HG03280 (cell line): ENCODE measurements at regions not wholly inside any gene's neighbourhood (a gene's known extent, or its start where the extent isn't known, plus 50 kb on each side); places are given as distances from the start of the nearest gene placed in this dataset.

ENCODE experiments used
- ATAC-seq: cut with Tn5 transposase; IDR thresholded peaks from one replicate; pipeline ENCODE4 v1.9.1; 2021; ENCODE audit warnings: mild to moderate bottlenecking, moderate library complexity; ENCODE audit not compliant: unreplicated experiment

DNA sequence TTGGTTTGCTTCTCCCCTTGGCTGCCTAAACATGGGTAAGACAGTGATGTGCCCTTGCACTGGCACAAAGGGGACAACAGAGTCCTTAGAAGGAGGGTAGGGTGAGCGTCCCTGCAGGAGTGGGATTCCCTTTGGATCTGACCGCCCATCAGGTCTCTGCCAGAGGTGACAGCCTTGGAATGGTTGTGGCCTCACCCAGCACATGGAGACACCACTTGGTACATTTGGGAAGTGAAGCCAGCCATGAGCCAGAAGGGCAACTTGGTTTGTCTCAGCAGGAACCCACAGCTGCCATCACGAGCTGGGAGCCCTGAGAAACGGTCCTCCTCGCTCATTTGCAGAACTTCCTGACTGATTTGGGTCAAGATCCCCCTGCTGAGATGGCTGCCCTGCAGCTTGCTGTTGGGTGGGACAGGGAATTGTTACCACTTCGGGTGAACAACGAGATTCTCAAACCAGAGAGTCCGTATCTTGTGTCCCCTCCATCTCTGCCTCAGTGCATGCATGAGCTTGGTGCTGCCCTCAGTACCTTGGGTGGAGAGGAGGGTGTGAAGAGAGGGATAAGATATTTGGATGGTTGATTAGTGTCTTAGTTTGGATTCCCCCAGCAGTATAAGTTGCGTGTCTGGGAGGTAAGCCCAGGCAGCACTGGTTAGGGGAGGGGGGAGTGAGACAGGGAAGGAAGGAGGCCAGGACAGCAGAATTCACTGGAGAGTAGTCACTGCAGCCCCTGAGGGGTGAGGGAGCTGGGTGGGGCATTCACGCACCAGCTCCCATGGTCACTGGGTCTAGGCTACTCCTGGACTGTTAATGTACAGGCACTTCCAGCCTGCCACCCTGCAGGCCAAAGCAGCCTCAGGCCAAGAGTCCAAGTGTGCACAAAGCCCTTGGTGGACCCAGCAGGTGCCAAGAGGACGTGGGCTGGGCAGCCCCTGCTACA is 168.8 kb upstream of the TOPAZ1 start:
- ATAC-seq: no peak

GRCh38 chr3:44074181-44074580 is 167.5 kb upstream of the TOPAZ1 start:
- ATAC-seq: no peak

DNA sequence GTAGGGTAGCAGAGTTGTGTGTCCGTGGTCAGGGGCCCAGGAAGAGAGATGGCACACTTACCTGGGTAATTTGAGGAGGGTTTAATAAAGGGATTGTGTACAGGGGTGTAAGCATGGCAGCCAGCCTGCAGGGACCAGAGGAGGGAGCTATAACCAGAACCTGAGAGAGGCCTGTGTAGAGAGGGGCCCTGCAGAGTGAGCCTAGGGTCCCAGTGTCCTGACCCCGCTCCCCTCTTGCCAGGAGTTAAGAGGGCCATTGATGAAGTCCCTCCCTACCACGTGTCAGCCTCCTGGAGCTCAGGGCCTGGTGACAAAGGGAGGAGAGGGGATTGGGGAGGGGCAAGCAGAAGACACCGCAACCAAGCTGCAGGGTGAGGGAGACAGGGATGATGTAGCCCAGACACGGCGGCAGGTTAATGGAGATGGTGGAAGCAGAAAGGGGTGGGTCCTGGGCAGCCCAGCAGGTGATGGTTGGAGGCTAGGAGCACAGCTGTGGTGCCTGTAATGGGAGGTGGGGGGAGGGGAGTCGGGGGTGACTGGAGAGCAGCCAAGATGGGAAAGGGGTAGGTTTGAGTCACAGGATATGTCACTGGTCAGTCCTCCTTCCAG is 165.4 kb upstream of the TOPAZ1 start:
- no peak for ATAC-seq

DNA sequence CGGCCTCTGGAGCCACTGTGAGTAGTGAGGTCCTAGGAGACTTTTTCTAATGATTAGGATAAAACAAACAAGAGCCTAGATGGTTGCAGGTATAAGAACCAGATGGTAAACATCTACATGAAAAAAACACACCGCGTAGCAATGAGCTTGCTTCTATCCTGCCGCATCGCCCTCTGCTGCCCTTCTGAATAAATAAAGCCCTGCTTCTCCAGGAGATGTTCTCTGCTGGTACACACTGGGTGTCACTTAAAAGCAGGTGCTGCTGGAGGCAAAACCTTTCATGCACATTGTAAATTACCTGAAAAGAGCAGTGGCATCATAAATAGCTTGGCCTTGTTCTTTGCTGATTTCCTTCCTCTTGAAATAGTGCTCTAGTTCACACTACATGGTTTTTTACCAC is 164.4 kb upstream of the TOPAZ1 start:
- ATAC-seq: no peak

GRCh38 chr3:44078863-44079262 is 162.8 kb upstream of the TOPAZ1 start:
- ATAC-seq: no peak

DNA sequence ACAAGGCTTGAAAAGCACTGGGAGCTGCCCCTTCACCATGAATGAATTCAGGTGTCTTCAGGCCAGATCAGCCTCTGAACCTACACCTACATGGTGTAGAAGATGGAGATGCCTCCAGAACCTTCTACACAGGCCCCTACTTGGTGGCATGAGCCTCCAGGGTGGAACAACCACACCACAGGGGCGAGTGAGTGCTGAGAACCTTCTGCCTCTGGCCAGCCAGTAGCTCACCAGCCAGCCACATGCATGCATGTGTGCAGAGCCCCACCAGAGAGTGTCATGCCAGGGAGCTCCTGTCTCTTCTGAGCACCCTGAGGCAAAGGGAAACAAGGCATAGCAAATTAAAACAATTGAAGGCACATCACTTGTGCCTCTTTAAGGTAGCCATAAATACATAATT is 161.8 kb upstream of the TOPAZ1 start:
- no peak for ATAC-seq

DNA sequence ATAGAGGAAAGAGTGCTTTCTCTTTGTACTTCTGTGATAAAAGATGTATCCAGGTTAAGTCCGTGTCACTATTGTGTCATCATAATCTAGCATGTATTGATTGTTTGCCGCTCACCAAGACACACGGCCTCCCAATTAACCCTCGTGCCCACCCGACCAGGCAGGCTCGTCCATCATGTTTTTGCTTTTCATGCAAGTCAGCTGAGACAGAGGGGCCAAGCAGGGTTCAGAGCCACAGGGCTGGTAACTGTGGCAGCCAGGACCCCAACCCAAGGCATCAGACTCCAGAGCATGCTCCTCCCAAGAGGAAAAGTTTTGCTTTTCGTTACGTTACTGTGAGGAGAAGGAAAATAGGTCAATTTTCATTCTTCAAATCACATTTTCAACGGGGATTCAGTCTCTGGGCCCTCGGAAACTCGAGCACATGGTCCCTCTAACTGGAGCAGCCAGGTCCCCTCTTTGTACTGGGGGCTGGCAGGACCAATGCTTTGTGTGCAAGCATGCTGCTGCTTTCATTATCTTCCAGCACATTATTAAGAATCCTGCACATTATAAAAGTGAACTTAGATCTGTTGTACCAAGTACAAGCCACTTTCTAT is 161.1 kb upstream of the TOPAZ1 start:
- no peak for ATAC-seq

DNA sequence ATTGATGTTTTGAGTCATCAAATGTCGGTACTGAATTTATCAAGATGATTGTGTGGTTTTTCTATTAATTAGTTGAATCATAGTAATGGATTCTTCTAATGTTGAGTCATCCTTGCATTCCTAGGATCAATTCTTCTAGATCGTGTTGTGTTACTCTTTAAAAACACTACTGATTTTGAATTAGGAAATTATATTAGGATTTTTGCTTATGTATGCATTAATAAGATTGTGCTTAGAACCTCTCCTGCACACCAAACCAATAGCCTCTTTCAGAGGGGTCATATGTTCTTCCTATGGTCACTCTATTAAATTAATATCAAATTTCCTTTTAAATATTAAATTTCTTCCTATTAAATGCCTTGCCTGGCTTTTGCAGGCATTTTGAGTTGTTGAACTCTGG is 151.7 kb upstream of the TOPAZ1 start:
- no peak for ATAC-seq

DNA sequence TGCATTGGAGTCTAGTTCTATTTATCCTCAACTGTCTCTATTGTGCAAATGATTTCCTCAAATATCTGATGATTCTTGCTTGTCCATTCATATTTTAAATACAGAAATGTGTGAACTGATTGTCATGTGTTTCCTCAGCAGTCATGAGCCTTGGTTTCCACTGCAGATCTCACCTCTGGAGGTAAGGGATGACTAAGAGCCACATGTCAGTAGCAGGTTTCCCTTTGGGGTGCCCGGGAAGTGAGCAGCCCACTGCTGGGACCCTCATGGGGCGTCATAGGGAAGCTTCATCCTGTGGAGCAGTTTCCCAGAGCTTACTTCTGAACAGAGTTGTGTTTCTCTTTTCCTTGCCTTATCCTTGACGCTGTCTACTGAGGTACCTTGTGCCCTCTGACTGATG is 149.2 kb upstream of the TOPAZ1 start:
- ATAC-seq: no peak

GRCh38 chr3:44093531-44093930 is 148.2 kb upstream of the TOPAZ1 start:
- ATAC-seq: no peak

DNA sequence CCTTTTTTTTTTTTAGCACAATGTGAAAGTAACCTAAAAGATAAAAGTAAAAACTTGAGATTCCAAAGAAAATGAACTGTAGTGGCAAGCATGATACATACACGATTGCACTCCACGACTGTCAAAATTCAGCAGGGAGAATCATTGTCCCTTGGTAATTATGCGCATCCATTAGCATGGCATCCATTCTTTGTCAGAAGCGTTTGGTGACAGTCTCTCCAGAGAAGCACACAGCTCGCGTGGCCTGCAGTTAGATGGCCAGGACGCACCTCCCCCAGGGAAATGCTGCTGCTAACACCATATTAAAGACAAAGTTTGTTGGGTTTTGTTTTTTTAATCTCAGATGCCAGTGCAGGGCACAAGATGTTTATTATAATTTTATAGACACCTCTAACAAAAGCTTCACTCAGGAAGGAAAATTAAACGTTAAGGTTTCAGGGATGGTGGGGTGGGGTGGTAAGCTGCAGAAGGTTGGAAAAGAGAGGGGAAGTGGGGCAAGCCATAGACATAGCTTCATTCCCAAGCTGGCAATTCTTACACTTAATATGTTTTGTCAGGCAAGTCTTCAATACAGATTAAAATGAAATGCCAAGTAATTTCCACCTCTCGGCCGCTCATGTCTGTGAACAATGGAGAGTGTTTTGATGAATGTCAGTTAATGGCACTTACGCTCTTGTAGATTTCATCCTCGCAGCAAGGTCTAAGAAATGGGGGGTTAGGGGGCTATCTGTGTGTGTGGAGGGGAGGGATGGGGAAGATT is 142.8 kb upstream of the TOPAZ1 start:
- no peak for ATAC-seq

- no peak for ATAC-seq
These were observed 142.0 kb upstream of the TOPAZ1 start for GRCh38 chr3:44099566-44100297.

GRCh38 chr3:44100298-44100695 is 141.4 kb upstream of the TOPAZ1 start:
- ATAC-seq: no peak

DNA sequence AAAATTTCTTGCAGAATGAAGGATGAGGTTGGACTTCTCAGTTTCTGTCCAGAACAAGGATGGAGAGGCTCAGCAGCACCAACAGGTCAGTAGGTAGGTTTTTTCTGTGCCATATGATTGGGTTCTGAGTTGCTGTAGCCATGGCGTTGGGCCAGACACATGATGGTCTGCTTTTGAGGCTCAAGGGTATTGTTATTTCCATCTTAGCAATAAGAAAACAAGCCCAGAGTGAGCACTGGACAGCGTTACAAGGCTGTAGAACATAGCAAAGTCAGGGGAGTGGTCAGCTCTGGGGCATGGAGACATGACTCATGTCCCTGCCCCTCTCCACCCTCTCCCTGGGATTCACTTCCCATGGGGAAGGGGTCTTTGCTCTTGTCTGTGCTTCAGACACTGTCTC is 137.6 kb upstream of the TOPAZ1 start:
- ATAC-seq: no peak

DNA sequence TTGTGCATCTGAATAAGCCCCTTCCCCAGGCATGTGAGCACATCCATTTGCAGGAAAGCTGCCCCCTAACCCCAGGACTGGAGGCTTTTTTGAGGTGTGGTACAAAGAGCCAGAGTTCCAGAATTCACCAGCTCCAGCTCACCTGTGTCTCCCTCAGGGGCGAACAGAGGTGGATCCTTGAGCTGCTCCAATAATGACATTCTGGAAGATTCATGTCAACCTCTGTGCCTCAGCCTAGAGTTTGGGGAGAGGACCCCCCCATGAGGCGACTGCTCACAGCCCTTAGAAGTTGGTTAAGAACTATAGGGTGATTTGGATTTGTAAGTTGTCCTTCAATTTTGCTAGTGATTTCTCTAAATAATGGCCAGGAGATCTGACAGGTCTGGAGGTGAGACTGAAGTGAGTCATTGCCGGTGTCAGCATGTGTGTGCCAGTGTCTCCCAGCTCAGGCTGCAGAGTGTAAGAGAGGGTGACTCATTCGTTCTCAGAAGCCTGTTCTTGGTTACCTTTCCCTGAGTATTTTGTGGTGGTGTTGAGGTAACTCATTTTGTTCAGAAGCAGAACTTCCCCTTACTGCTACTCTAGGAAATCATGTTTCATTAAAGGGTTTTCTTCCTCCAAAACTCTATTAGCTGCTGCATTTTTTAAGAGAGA is 136.9 kb upstream of the TOPAZ1 start:
- peak; percentile 79 for ATAC-seq

DNA sequence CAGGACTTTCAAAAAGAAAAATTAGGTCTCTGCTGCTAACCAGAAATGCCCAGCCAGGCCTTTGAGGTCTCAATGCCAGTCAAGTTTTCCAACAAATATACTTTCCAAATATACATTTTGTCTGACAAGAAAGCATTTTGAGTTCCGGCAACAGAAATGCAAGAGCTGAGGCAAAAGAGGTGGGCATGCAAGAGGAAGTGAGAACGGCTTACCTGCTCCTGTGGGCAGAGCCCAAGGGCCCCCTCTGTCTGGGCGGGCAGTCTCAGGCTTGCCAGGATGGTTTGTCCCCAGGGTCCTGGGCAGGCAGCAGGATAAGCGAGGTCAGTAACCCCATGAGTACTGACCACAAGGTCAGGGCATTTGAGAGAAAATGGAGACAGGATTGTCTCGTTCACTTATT is 136.1 kb upstream of the TOPAZ1 start:
- no peak for ATAC-seq

- no peak for ATAC-seq
These were observed 134.9 kb upstream of the TOPAZ1 start for GRCh38 chr3:44106756-44107155.

GRCh38 chr3:44108481-44108880 is 133.2 kb upstream of the TOPAZ1 start:
- no peak for ATAC-seq

- no peak for ATAC-seq
These were observed 131.8 kb upstream of the TOPAZ1 start for GRCh38 chr3:44109771-44110361.

GRCh38 chr3:44110648-44111047 is 131.0 kb upstream of the TOPAZ1 start:
- ATAC-seq: no peak
